Large intestine (tissue), 3 donors: ENCODE measurements at regions not wholly inside any gene's neighbourhood (a gene's known extent, or its start where the extent isn't known, plus 50 kb on each side); places are given as distances from the start of the nearest gene placed in this dataset.

ENCODE experiments used
- DNase-seq, 2 donors: peaks; one replicate each; pipeline versions ENCODE4 v3.0.0 to v3.0.0-alpha.2; 2013
- H3K27ac ChIP-seq: one replicate; pipeline ENCODE4 v1.5.1; 2013; ENCODE audit warnings: low read length
- H3K27me3 ChIP-seq: 2 replicates; pipeline ENCODE4 v1.6.1; 2013; ENCODE audit warnings: low read length; ENCODE audit not compliant: control insufficient read depth, insufficient read depth
- H3K36me3 ChIP-seq: 2 replicates; pipeline ENCODE4 v1.6.1; 2013; ENCODE audit warnings: low read length; ENCODE audit not compliant: control insufficient read depth, insufficient read depth
- H3K4me1 ChIP-seq: one replicate; pipeline ENCODE4 v1.6.1; 2013; ENCODE audit warnings: low read length; ENCODE audit not compliant: control insufficient read depth, insufficient read depth
- H3K4me3 ChIP-seq: one replicate; pipeline ENCODE4 v1.5.1; 2013; ENCODE audit warnings: low read length
- H3K9me3 ChIP-seq: one replicate; pipeline ENCODE4 v1.6.1; 2013; ENCODE audit warnings: mild to moderate bottlenecking, low read depth, low read length, moderate library complexity; ENCODE audit not compliant: control insufficient read depth
- WGBS: methylation state at CpG from one replicate; pipeline ENCODE4 v1.1.5; 2013; ENCODE audit warnings: low lambda C conversion rate; ENCODE audit not compliant: insufficient coverage; 5-methylcytosine and 5-hydroxymethylcytosine counted together

GRCh38 chr4:106679063-106679462 lies 310.5 kb upstream of the GIMD1 start:
- H3K9me3 ChIP-seq = peaks cover 5% of the 10 kb centered on the region
- H3K27me3 ChIP-seq = no peaks in the 10 kb centered on the region
- H3K4me3 ChIP-seq = no peak overlapping the region
- no peak overlapping the region for H3K27ac ChIP-seq
- no peaks in the 10 kb centered on the region for H3K36me3 ChIP-seq
- no peaks in the 10 kb centered on the region for H3K4me1 ChIP-seq
- 80% methylated on average over 1 of the region's 1 CpG for WGBS
- DNase-seq = no peak

- Histone ChIP-seq H3K27ac (no peak overlapping the region), H3K4me1 (no peaks in the 10 kb centered on the region)
- no peak for DNase-seq
Measured at GRCh38 chr4:106677213-106677612, 308.6 kb upstream of the GIMD1 start.

GRCh38 chr4:106676173-106676921 lies 307.8 kb upstream of the GIMD1 start:
- Histone ChIP-seq H3K36me3 (no peaks in the 10 kb centered on the region), H3K9me3 (peaks cover 1% of the 10 kb centered on the region), H3K27ac (no peak overlapping the region), H3K4me3 (no peak overlapping the region), H3K27me3 (no peaks in the 10 kb centered on the region), H3K4me1 (no peaks in the 10 kb centered on the region)
- WGBS = 80% methylated on average over 1 of the region's 3 CpGs
- DNase-seq = no peak

More at GRCh38 chr4:106677213-106677612, 308.6 kb upstream of the GIMD1 start:
- Histone ChIP-seq H3K9me3 (peaks cover 5% of the 10 kb centered on the region), H3K27me3 (no peaks in the 10 kb centered on the region), H3K4me3 (no peak overlapping the region), H3K36me3 (no peaks in the 10 kb centered on the region)

- Histone ChIP-seq H3K27me3 (no peaks in the 10 kb centered on the region), H3K9me3 (no peaks in the 10 kb centered on the region), H3K36me3 (no peaks in the 10 kb centered on the region), H3K27ac (no peak overlapping the region), H3K4me1 (no peaks in the 10 kb centered on the region), H3K4me3 (no peak overlapping the region)
- DNase-seq = no peak
- WGBS = no CpG with 5 or more reads among the region's 1 CpG
Measured at GRCh38 chr4:106671716-106672115, 303.1 kb upstream of the GIMD1 start.

- Histone ChIP-seq H3K9me3 (no peaks in the 10 kb centered on the region), H3K27ac (no peak overlapping the region), H3K4me1 (no peaks in the 10 kb centered on the region), H3K27me3 (no peaks in the 10 kb centered on the region), H3K36me3 (no peaks in the 10 kb centered on the region), H3K4me3 (no peak overlapping the region)
- DNase-seq = no peak
- WGBS = no CpG with 5 or more reads among the region's 2 CpGs
Measured at GRCh38 chr4:106670976-106671375, 302.4 kb upstream of the GIMD1 start.

GRCh38 chr4:106659371-106659770 lies 290.8 kb upstream of the GIMD1 start:
- Histone ChIP-seq H3K36me3 (no peaks in the 10 kb centered on the region), H3K4me3 (no peak overlapping the region), H3K9me3 (no peaks in the 10 kb centered on the region), H3K27ac (no peak overlapping the region), H3K27me3 (no peaks in the 10 kb centered on the region), H3K4me1 (no peaks in the 10 kb centered on the region)
- no peak for DNase-seq
- no CpG with 5 or more reads among the region's 1 CpG for WGBS

GRCh38 chr4:106652095-106652494 lies 283.5 kb upstream of the GIMD1 start:
- no peaks in the 10 kb centered on the region for H3K36me3 ChIP-seq
- no peaks in the 10 kb centered on the region for H3K4me1 ChIP-seq
- DNase-seq = no peak
- H3K4me3 ChIP-seq = no peak overlapping the region
- no peaks in the 10 kb centered on the region for H3K9me3 ChIP-seq
- no peak overlapping the region for H3K27ac ChIP-seq
- no CpG with 5 or more reads among the region's 2 CpGs for WGBS
- no peaks in the 10 kb centered on the region for H3K27me3 ChIP-seq

GRCh38 chr4:106650701-106651100 lies 282.1 kb upstream of the GIMD1 start:
- 17% methylated on average over 1 of the region's 1 CpG for WGBS
- Histone ChIP-seq H3K27me3 (no peaks in the 10 kb centered on the region), H3K9me3 (no peaks in the 10 kb centered on the region), H3K4me3 (no peak overlapping the region), H3K27ac (no peak overlapping the region), H3K4me1 (no peaks in the 10 kb centered on the region), H3K36me3 (no peaks in the 10 kb centered on the region)
- no peak for DNase-seq

GRCh38 chr4:106647451-106647850 lies 278.9 kb upstream of the GIMD1 start:
- H3K4me3 ChIP-seq = no peak overlapping the region
- no peaks in the 10 kb centered on the region for H3K4me1 ChIP-seq
- H3K9me3 ChIP-seq = no peaks in the 10 kb centered on the region
- DNase-seq = no peak
- H3K27ac ChIP-seq = no peak overlapping the region
- no peaks in the 10 kb centered on the region for H3K27me3 ChIP-seq
- no peaks in the 10 kb centered on the region for H3K36me3 ChIP-seq

GRCh38 chr4:106629268-106629625 lies 260.7 kb upstream of the GIMD1 start:
- Histone ChIP-seq H3K4me3 (no peak overlapping the region), H3K36me3 (no peaks in the 10 kb centered on the region), H3K27ac (no peak overlapping the region), H3K27me3 (no peaks in the 10 kb centered on the region), H3K4me1 (no peaks in the 10 kb centered on the region), H3K9me3 (no peaks in the 10 kb centered on the region)
- no peak for DNase-seq
- WGBS = no CpG with 5 or more reads among the region's 1 CpG

GRCh38 chr4:106628586-106629267 lies 260.1 kb upstream of the GIMD1 start:
- Histone ChIP-seq H3K36me3 (no peaks in the 10 kb centered on the region), H3K9me3 (no peaks in the 10 kb centered on the region), H3K27ac (no peak overlapping the region), H3K4me3 (no peak overlapping the region), H3K4me1 (no peaks in the 10 kb centered on the region), H3K27me3 (no peaks in the 10 kb centered on the region)
- WGBS = 100% methylated on average over 1 of the region's 4 CpGs
- no peak for DNase-seq
